Ecto neural progenitor cell (in vitro differentiated cells): ENCODE measurements at regions not wholly inside any gene's neighbourhood (a gene's known extent, or its start where the extent isn't known, plus 50 kb on each side); places are given as distances from the start of the nearest gene placed in this dataset.

Experiments used
- DNase-seq: peaks from one replicate; pipeline ENCODE4 v3.0.0-alpha.2; 2018; ENCODE audit warnings: low spot score

- peak; percentile 49 for DNase-seq
Measured at GRCh38 chr10:64506963-64507362, 985.8 kb downstream of the REEP3 start.

GRCh38 chr10:64507651-64508028, 986.4 kb downstream of the REEP3 start:
- DNase-seq: no peak

GRCh38 chr10:64508029-64508661, 986.9 kb downstream of the REEP3 start:
- DNase-seq: no peak

GRCh38 chr10:64515970-64516699, 994.9 kb downstream of the REEP3 start:
- no peak for DNase-seq

DNA sequence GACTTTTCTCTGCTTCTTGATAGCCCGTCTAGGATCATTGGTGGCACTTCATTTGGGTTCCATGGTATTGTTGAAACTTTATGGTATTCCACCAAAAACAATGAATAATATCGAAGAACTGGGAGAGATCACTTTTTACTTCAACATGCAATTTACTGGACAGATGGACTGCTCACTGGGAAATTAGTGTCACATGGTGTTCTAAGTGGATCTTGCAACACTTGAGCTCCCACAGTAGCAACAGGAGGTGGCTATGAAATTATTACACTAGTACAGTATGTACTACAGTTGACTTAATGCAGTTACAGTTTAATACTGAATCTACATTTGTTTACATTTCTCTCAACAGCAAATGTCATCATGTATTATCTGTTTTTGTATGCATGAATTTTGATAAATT, 997.3 kb downstream of the REEP3 start:
- no peak for DNase-seq

GRCh38 chr10:64519427-64519826, 998.2 kb downstream of the REEP3 start:
- no peak for DNase-seq

DNA sequence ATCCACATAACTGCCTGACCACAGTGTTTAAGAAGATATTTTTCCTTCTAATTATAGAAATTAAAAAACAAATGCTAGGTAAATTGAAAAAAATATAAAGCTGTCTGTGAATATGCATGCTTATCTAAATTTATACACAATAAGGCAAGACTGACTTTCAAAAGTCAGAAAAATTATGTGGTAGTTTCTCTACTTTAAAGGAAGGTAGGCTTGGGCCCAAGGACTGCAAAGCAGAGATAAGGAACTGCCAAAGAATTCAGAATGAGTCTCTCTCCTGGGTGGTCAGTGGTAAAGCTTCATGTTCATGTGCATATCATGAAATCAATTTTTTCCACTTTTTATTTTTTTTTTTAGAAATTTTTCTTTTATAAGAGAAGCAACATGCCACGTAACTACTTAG, 998.6 kb downstream of the REEP3 start:
- no peak for DNase-seq

DNA sequence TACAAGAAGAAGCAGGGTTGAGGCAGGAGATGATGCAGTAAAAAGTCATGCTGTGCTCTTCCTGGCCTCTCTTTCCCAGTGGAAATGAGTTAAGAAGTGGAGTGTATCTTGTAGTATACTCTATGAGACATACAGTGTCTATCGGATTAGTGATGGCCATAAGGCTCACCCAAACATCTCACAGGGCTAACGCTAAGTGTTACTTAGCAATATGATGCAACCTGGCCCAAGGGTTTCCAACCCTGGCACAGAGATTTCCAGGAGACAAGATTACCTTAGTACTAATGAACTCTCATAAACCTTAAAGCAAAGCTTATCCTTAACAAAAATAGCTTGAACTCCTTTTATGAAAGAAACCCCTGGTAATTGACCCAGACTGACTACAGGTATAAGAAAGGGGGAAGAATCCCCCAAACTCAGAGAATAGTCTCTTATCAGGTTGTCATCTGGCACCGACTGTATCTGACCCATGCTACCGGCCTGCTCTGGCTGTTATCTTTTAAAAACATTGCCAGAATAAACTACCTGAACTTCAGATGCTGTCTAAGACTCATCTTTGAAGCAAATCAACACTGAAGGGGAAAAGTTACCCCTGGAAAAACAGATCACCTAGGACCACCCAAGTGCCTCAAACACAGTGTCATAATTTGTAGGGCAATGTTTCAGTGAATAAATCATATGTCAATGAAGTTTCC, 1002.0 kb downstream of the REEP3 start:
- DNase-seq: no peak

- DNase-seq: no peak
Measured at GRCh38 chr10:64528294-64529002, 1007.2 kb downstream of the REEP3 start.

DNA sequence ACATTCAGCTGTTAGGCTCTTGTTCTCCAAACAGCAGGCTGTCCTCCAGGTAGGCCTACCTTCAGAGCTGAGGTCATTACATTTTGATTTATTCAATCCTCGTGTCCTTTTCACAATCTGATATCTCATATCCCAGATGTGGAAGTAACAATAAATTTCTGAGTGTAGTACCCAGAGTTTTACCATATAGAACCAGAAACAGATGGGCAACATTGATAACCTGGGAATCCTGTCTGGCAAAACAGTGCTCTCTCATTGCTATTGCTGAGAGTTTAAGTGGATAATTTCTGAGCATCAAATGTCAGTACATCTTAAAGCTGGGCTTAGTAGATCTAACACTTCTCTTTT, 1007.8 kb downstream of the REEP3 start:
- DNase-seq: no peak

DNA sequence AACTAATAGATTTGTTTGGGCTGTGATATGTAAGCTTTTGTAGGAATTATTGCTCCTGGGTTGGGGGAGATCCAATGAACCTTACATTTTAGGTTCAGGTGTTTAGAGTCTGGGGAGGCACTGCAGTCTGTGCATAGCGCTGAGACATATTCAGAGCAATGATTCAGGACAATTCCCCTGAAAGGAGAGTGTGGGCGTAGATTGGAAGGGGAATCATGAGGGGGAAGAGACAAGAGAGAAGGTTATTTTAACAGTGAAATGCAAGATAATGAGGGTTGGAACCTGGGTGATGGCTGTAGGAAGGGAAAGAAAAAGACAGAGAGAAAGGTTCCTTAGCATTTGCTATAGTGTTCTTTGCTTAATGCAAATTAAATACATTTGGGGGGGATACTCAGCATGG, 1013.4 kb downstream of the REEP3 start:
- DNase-seq: no peak

DNA sequence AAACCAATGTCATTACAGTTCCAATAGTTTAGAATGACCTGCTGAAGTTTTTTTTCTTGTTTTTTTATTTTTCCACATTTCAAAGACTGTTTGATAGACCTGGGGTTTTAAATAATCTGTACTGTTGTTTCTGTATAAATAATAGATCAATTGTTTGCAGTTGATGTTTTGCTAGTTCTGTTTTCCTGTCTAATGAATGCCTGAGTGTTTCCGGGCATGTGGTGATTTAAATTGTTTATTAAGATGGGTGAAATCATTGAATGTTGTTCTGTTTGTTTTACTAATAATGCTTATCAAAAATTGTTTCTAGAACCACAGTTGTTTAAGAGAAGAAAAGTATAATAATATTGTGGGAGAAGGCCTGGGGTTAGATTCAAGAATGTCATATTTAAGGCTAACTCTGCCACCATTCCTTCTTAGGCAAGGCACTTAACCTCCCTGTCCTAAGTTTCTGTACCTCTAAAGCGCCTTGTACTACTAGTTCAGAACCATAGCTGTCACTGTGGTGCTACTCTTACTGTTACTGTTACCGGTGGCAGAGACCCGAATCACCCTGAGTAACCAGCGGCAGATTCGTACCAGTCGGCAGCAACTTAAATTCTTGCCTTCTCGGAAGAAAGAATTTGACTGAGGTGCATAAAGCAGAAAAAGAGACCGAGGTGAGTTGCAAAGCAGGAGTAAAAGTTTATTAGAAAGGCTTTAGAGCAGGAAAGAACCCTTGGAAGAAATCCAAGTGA, 1014.1 kb downstream of the REEP3 start:
- DNase-seq: no peak

DNA sequence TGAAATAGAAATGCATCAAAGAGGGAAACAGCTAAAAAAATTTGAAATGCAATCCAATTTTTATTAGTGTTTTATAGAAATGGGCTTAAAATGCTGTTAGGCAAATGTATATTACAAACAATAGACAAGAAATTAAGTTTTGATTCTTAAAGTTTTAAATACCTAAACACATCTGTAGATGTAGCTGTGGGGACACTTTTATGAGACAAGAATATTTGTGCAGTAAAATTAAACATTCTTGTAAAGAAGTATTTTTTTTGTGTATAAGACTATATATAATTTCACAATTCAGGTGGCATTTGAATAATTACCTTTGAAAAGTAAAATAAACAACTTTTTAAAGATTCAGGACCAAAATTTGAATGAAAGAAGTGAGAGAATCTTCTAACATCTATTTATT, 1015.9 kb downstream of the REEP3 start:
- no peak for DNase-seq

DNA sequence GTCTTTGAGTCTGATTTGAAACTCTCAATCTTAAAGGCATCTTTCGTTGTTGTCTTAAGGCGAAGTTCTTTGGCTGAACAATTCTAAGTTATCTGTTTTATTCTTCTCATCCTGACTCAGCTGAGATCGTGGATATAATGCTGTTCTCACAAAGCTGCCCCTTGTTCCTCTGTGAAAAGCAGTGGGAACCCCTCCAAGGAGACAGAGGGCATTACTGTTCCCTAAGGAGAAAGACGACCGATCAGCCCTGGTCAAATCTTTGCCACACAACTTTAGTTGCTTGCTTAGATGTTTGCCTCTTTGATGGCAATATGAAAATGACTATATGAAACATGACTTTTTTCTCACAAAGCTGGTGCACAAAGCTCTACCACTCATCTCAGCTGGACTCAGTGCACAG, 1016.7 kb downstream of the REEP3 start:
- DNase-seq: no peak

DNA sequence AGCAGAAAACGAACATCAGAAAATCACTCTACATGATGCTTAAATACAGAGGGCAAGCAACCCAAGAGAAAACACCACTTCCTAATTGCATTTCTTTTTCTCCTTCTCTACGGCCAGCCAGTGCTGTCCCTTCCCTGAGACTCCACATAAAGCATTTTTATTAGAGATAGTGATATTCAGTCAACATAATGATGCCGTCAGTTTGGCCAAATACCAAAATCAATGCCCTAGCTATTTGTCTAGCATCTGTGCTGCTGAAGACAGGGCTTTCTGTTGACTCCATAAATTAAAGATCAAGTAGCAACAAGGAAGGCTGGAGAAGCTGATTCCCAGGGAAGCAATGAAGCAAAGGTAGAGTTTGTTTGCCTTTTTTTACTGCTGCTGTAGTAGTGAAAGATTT, 1024.9 kb downstream of the REEP3 start:
- DNase-seq: no peak

- no peak for DNase-seq
Measured at GRCh38 chr10:64547168-64547567, 1026.0 kb downstream of the REEP3 start.

- no peak for DNase-seq
Measured at GRCh38 chr10:64555666-64556065, 1034.5 kb downstream of the REEP3 start.

GRCh38 chr10:64558094-64558835, 1037.1 kb downstream of the REEP3 start:
- no peak for DNase-seq

- no peak for DNase-seq
Measured at GRCh38 chr10:64571056-64571455, 1049.9 kb downstream of the REEP3 start.

DNA sequence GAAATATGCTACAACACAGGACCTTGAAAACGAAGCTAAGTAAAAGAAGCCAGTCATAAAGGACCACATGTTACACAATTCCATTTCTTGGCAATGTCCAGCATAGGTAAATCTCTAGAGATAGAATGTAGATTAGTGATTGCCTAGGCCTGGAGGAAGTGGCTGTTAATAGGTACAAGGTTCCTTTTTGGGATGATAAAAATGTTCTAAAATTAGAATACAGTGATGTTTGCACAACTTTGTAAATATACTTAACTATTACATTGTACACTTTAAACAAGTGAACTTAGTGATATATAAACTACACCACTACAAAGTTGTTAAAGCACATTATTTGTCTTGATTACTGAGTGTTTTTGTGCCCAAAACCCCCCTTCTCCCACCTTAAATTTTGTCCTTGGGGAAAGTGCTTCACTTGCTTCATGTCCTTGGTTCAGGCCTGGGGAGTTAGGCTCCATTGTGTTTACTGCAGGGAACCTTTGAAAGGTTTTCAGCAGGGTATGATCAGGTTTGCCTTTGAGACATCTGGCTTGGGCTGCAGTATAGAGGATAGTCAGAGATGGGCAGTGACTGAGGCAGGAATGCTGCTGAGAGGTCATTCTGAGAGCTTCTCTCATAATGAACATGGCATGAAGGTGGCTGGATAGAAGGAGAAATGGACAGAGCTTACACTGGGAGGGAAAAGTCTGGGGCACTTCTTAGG, 1052.6 kb downstream of the REEP3 start:
- no peak for DNase-seq

- no peak for DNase-seq
Measured at GRCh38 chr10:64574371-64574770, 1053.2 kb downstream of the REEP3 start.
